Upper lobe of left lung (tissue), 6 donors: ENCODE measurements at regions not wholly inside any gene's neighbourhood (a gene's known extent, or its start where the extent isn't known, plus 50 kb on each side); places are given as distances from the start of the nearest gene placed in this dataset.

Experiments used
- ATAC-seq, 2 donors: fragments of 200-7000 bp; cut with Tn5 transposase; one replicate each; pipeline ENCODE4 v1.9.1; 2022; ENCODE audit warnings: mild to moderate bottlenecking in 2 of 2, moderate library complexity in 2 of 2; ENCODE audit not compliant: low FRiP score in 2 of 2
- DNase-seq, 2 donors: peaks; one replicate each; pipeline ENCODE4 v3.0.0-alpha.2; 2019 to 2020
- H3K27ac ChIP-seq, 4 donors: fragments of 200-600 bp; sonication (generic); one replicate each; pipeline ENCODE4 v1.5.1; 2016 to 2019
- H3K27me3 ChIP-seq, 4 donors: fragments of 200-600 bp; sonication (generic); one replicate each; pipeline ENCODE4 v1.5.1; 2017 to 2019
- H3K36me3 ChIP-seq, 4 donors: fragments of 200-600 bp; sonication (generic); one replicate each; pipeline ENCODE4 v1.5.1; 2016 to 2019
- H3K4me1 ChIP-seq, 4 donors: fragments of 200-600 bp; sonication (generic); one replicate each; pipeline ENCODE4 v1.5.1; 2018 to 2019
- H3K4me3 ChIP-seq, 4 donors: fragments of 200-600 bp; sonication (generic); one replicate each; pipeline ENCODE4 v1.5.1; 2017 to 2019; ENCODE audit warnings: mild to moderate bottlenecking in 2 of 4, moderate library complexity in 1 of 4
- H3K9me3 ChIP-seq, 4 donors: fragments of 200-600 bp; sonication (generic); one replicate each; pipeline ENCODE4 v1.5.1; 2018 to 2019
- CTCF ChIP-seq, 6 experiments: fragments of 450-650 bp in 4 of 6; fragments of 200-600 bp in 2 of 6; sonication (generic) in 2 of 6; IDR thresholded peaks; one replicate each; pipeline ENCODE4 v1.5.1; 2016 to 2019; ENCODE audit warnings: antibody characterized with exemption in 6 of 6
- EP300 ChIP-seq, 4 donors: sonication (generic); formaldehyde crosslinking; IDR thresholded peaks; one replicate each; pipeline ENCODE4 v1.5.1; 2017; ENCODE audit warnings: antibody characterized with exemption in 4 of 4, control low read depth in 2 of 4
- POLR2A ChIP-seq, 4 donors: fragments of 450-650 bp; IDR thresholded peaks; one replicate each; pipeline ENCODE4 v1.5.1; 2016 to 2017; ENCODE audit warnings: antibody characterized with exemption in 4 of 4, mild to moderate bottlenecking in 2 of 4
- POLR2AphosphoS5 ChIP-seq, 2 donors: sonication (generic); formaldehyde crosslinking; IDR thresholded peaks; one replicate each; pipeline ENCODE4 v1.5.1; 2017; ENCODE audit warnings: antibody characterized with exemption in 2 of 2
- WGBS, 2 donors: methylation state at CpG; one replicate each; pipeline ENCODE4 v1.1.5; 2017 to 2018; 5-methylcytosine and 5-hydroxymethylcytosine counted together
- donor health status: DM: no; HTN: no; CAD: no; lungs with moderate emphysema.
- donor health status: DM: no; HTN: yes; CAD: no; lungs with severe emphysema.

DNA sequence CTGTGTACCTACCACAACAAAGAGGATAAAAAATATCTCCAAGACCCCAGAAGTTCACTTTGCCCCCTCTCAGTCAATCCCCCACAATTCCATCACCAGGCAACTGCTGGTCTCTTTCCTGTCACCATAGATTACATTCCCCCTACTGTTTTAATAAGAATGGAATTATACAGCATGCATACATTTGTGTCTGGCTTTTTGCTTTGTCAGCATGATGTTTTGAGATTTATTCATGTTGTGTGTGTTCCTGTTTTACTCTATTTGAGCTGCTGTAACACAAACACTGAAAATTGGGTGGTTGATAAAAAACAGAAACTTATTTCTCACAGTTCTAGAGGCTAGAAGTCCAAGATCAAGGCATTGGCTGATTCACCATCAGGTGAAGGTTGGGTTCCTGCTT lies 214.5 kb upstream of the IGFBP3 start:
- no peak for TF ChIP-seq CTCF (IDR thresholded peaks at IDR 0.05)
- TF ChIP-seq POLR2AphosphoS5 (IDR thresholded peaks at IDR 0.05): no peak
- TF ChIP-seq EP300 (IDR thresholded peaks at IDR 0.05): no peak
- no peak for TF ChIP-seq POLR2A (IDR thresholded peaks at IDR 0.05)
- ATAC-seq (no peak), DNase-seq (no peak)
- H3K27me3 ChIP-seq: no peaks in the 10 kb centered on the region
- no peaks in the 10 kb centered on the region for H3K36me3 ChIP-seq
- no peaks in the 10 kb centered on the region for H3K9me3 ChIP-seq
- no peak overlapping the region for H3K4me3 ChIP-seq
- H3K27ac ChIP-seq: no peak overlapping the region
- H3K4me1 ChIP-seq: no peaks in the 10 kb centered on the region

GRCh38 chr7:46134795-46135194 lies 213.7 kb upstream of the IGFBP3 start:
- no peak overlapping the region for H3K4me3 ChIP-seq
- H3K36me3 ChIP-seq: no peaks in the 10 kb centered on the region
- no peak for TF ChIP-seq POLR2A (IDR thresholded peaks at IDR 0.05)
- no peak for TF ChIP-seq POLR2AphosphoS5 (IDR thresholded peaks at IDR 0.05)
- no peak for TF ChIP-seq CTCF (IDR thresholded peaks at IDR 0.05)
- no peak for TF ChIP-seq EP300 (IDR thresholded peaks at IDR 0.05)

DNA sequence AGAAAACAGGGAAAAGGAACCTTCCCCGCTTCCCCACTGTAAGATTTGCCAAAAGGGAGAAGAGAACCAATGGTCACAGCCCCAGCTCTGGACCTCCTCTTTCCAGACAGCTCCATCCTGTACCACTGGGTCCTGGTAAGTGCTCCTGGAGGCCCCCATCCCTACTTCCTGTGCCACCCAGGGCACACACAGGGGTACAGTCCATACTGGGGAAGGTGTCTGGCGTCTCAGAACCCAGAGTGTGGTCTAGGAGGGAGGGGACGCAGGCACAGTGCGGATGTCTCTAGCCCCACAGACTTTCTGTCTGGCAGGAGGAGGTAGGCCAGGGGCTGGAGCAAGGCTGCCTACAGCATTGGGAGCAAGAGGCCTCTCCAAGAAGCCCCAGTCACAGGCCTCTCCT lies 213.3 kb upstream of the IGFBP3 start:
- WGBS, 2 donors: 91 to 94% methylated on average over 4 of the region's 4 CpGs
- ATAC-seq (peak; percentile 24 to 55), DNase-seq (no peak)
- TF ChIP-seq POLR2AphosphoS5 (IDR thresholded peaks at IDR 0.05): no peak
- no peak for TF ChIP-seq CTCF (IDR thresholded peaks at IDR 0.05)
- no peak for TF ChIP-seq POLR2A (IDR thresholded peaks at IDR 0.05)
- TF ChIP-seq EP300 (IDR thresholded peaks at IDR 0.05): no peak
- Histone ChIP-seq H3K27me3 (no peaks in the 10 kb centered on the region), H3K27ac (no peak overlapping the region), H3K4me3 (no peak overlapping the region), H3K36me3 (no peaks in the 10 kb centered on the region), H3K4me1 (no peaks in the 10 kb centered on the region), H3K9me3 (no peaks in the 10 kb centered on the region)

More at GRCh38 chr7:46134795-46135194, 213.7 kb upstream of the IGFBP3 start:
- no peaks in the 10 kb centered on the region for H3K9me3 ChIP-seq
- H3K27ac ChIP-seq: no peak overlapping the region
- no peaks in the 10 kb centered on the region for H3K27me3 ChIP-seq
- ATAC-seq: no peak
- H3K4me1 ChIP-seq: no peaks in the 10 kb centered on the region
- DNase-seq: no peak

GRCh38 chr7:46133751-46134150 lies 212.7 kb upstream of the IGFBP3 start:
- 95 to 96% methylated on average over 3 of the region's 3 CpGs for WGBS, 2 donors
- ATAC-seq (no peak), DNase-seq (no peak)
- H3K27me3 ChIP-seq: no peaks in the 10 kb centered on the region
- TF ChIP-seq POLR2AphosphoS5 (IDR thresholded peaks at IDR 0.05): no peak
- no peak for TF ChIP-seq EP300 (IDR thresholded peaks at IDR 0.05)
- no peak for TF ChIP-seq POLR2A (IDR thresholded peaks at IDR 0.05)
- no peak for TF ChIP-seq CTCF (IDR thresholded peaks at IDR 0.05)
- no peaks in the 10 kb centered on the region for H3K36me3 ChIP-seq
- no peaks in the 10 kb centered on the region for H3K4me1 ChIP-seq
- no peak overlapping the region for H3K27ac ChIP-seq
- H3K9me3 ChIP-seq: no peaks in the 10 kb centered on the region
- no peak overlapping the region for H3K4me3 ChIP-seq

DNA sequence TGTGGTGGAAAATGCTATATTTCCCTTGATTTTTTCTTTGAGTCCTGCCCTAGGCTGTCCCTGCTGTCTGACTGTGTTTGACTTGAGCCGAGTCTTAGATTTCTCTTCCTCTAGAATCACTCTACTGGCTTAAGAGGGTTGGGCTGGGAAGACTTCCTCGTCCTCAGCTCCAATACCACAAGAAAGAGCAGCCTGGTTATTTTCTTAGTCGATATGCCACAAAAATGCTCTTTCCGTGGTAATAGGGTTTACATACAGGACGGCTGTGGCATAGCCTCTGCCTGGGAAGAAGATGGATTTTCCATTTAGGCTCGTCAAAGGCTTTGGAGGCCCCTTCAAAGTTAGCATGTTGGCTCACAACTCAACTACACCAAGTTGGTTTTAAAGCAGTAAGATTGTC lies 212.0 kb upstream of the IGFBP3 start:
- Histone ChIP-seq H3K27me3 (no peaks in the 10 kb centered on the region), H3K36me3 (no peaks in the 10 kb centered on the region), H3K4me3 (no peak overlapping the region), H3K4me1 (no peaks in the 10 kb centered on the region), H3K9me3 (no peaks in the 10 kb centered on the region), H3K27ac (no peak overlapping the region)
- no peak for DNase-seq
- WGBS, 2 donors: 63 to 80% methylated on average over 6 of the region's 6 CpGs
- no peak for TF ChIP-seq POLR2AphosphoS5 (IDR thresholded peaks at IDR 0.05)
- no peak for TF ChIP-seq POLR2A (IDR thresholded peaks at IDR 0.05)
- no peak for TF ChIP-seq EP300 (IDR thresholded peaks at IDR 0.05)
- no peak for TF ChIP-seq CTCF (IDR thresholded peaks at IDR 0.05)
- ATAC-seq: no peak
